ENCODE measurements at regions not wholly inside any gene's neighbourhood (a gene's known extent, or its start where the extent isn't known, plus 50 kb on each side); places are given as distances from the start of the nearest gene placed in this dataset.

DNA sequence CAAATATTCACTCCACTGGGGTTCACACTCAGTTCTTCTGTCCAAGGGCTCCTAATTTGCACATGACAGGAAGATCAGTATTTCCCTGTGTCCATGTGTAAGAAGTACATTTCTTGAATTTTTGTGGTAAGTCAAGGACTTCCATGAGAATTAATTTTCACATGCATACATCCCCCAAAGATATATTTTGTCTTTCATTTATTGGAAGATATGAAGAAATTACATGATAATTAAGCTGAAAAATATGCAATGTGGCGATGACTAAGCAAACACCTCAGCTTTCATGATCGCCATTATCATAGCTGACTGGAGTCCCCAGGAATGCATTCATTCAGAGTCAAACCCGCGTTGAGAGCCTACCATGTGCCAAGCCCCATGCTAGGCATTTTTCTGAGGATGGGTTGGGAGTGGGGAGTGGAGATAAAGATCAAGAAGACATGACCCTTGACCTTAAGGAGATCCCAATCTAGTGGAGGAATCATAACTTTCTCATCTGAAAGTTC lies 104.6 kb upstream of the F3 start:
- TF ChIP-seq CTCF (IDR thresholded peaks at IDR 0.05; ENCODE audit: low read depth, low read length): no peak
- peak; percentile 78 to 82 for DNase-seq (ENCODE audit: low read depth in 2 of 2)
- H3K4me3 ChIP-seq (replicated peaks in 1 of 2; ENCODE audit: low read depth in 2 of 2, low read length in 2 of 2): no peak overlapping the region

DNA sequence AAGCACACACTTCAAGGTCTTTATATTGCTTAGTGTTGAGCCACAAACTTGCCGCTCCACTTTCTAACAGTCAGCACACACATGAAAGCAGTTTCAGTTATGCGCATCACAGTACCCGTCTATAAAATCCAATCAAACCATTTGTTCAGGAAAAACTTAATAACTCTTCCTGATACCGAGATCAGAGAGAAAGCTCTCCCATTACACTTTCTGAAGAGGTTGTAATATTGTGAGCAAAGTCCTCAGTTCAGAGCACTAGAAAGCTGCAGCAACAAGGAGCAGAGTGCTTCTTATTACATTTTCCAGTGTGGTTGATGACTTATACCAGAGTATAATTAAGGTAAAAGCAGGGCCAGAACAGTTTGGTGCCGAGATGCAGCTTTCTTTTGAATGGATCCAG lies 102.8 kb upstream of the F3 start:
- DNase-seq (ENCODE audit: low read depth in 2 of 2): no peak
- no peak for TF ChIP-seq CTCF (IDR thresholded peaks at IDR 0.05; ENCODE audit: low read depth, low read length)
- no peak overlapping the region for H3K4me3 ChIP-seq (replicated peaks in 1 of 2; ENCODE audit: low read depth in 2 of 2, low read length in 2 of 2)

- no peak overlapping the region for H3K4me3 ChIP-seq (replicated peaks in 1 of 2; ENCODE audit: low read depth in 2 of 2, low read length in 2 of 2)
- no peak for TF ChIP-seq CTCF (IDR thresholded peaks at IDR 0.05; ENCODE audit: low read depth, low read length)
- DNase-seq (ENCODE audit: low read depth in 2 of 2): no peak
These were observed 102.3 kb upstream of the F3 start for GRCh38 chr1:94643819-94644218.

DNA sequence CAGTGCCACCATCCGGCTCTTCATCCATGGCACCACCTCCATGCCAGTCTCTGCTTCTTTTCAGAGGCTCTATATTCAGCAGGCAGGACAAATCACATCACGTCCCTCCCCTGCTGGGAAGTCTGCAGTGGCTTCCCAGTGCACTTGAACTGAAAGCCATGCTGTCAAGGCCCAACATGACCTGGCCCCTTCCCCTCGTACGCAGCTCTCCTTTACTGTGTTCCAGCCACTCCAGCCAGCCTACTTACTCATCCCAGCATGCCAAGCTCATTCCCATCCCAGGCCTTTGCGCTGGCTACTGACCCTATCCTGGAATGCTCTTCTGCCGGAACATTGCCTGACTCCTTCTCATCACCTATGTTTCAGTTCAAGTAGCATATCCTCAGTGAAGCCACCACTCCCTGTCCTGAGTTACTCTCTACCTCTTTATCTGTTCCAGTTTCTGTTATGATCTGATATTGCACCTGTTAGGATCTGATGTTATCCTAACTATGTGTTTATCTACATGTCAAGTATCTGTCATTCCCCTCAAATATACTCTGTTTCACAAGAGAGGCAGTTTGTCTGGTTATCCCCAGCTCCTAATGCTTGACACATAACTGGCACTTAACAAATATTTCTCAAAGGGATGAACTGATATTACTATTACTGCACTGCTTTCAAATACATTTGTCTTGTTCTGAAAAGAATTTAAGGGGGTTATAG lies 101.2 kb upstream of the F3 start:
- no peak overlapping the region for H3K4me3 ChIP-seq (replicated peaks in 1 of 2; ENCODE audit: low read depth in 2 of 2, low read length in 2 of 2)
- no peak for DNase-seq (ENCODE audit: low read depth in 2 of 2)
- TF ChIP-seq CTCF (IDR thresholded peaks at IDR 0.05; ENCODE audit: low read depth, low read length): no peak

DNA sequence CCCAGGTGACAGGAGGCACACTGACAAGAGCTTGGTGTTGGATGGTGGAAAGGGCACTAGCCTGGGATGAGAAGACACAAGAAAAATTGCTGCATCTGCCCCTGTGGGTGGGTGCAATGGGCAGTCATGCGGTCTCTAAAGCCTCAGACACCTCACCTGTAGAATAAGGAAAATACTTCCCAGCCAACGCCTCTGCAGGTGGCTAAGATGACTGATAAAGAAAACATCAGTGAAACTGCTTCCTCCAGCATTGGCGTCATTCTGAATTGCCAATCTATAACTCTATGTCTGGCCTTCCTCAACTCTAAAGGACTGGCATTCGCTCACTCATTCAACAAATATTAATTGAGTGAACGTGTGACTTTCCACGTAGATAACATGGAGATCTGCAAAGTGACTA lies 100.4 kb upstream of the F3 start:
- TF ChIP-seq CTCF (IDR thresholded peaks at IDR 0.05; ENCODE audit: low read depth, low read length): no peak
- DNase-seq (ENCODE audit: low read depth in 2 of 2): no peak
- H3K4me3 ChIP-seq (replicated peaks in 1 of 2; ENCODE audit: low read depth in 2 of 2, low read length in 2 of 2): no peak overlapping the region

DNA sequence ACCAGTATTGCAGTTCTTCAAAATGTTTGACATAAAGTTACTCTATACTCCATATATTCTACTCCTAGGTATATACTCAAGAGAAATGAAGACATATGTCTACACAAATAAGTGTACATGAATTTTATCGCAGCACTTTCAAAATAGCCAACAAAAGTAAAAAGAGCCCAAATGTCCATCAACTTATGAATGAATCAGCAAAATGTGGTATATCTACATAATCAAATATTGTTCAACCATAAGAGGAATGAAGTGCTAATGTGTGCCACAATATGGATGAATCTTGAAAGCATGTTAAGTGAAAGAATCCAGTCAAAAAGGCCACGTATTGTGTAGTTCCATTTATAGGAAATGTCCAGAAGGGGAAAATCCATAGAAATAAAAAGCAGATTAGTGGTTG lies 98.6 kb upstream of the F3 start:
- TF ChIP-seq CTCF (IDR thresholded peaks at IDR 0.05; ENCODE audit: low read depth, low read length): no peak
- no peak overlapping the region for H3K4me3 ChIP-seq (replicated peaks in 1 of 2; ENCODE audit: low read depth in 2 of 2, low read length in 2 of 2)
- no peak for DNase-seq (ENCODE audit: low read depth in 2 of 2)

- DNase-seq (ENCODE audit: low read depth in 2 of 2): no peak
- H3K4me3 ChIP-seq (replicated peaks in 1 of 2; ENCODE audit: low read depth in 2 of 2, low read length in 2 of 2): no peak overlapping the region
- TF ChIP-seq CTCF (IDR thresholded peaks at IDR 0.05; ENCODE audit: low read depth, low read length): no peak
These were observed 95.6 kb upstream of the F3 start for GRCh38 chr1:94637121-94637520.
